ENCODE measurements at regions not wholly inside any gene's neighbourhood (a gene's known extent, or its start where the extent isn't known, plus 50 kb on each side); places are given as distances from the start of the nearest gene placed in this dataset.

DNA sequence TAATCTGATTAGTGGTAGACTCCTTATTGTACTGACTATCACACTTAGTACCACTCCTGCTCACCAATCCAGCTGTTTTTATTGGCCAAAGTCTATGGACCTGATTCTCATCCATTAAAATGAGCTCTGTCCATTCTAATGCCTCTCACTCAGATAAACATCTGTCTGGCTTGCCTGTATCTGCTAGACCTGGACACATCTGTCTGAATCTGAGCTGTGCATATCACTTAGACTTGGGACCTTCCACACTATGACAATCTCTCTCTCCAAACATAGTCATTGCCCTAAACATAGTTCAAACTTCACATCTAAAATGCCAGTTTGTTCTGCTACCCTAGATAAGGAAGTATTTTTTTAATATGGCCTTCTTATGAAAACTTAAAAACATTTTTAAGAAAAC is 92.6 kb downstream of the CENPW start:
- no peaks in the 10 kb centered on the region for H3K4me1 ChIP-seq (ENCODE audit: control insufficient read depth in 2 of 2, insufficient read depth in 1 of 2, low read depth in 1 of 2, low read length in 2 of 2)
- no peak overlapping the region for H2BK5ac ChIP-seq (ENCODE audit: low read length)
- H3K27me3 ChIP-seq (ENCODE audit: control insufficient read depth in 3 of 3, insufficient read depth in 3 of 3, low read depth in 1 of 3, low read length in 3 of 3): no peaks in the 10 kb centered on the region
- no peak overlapping the region for H3K4me3 ChIP-seq (ENCODE audit: low read length in 2 of 2)
- H3K79me1 ChIP-seq (ENCODE audit: low read depth, low read length): no peaks in the 10 kb centered on the region
- H3K4me2 ChIP-seq (ENCODE audit: insufficient read depth, low read length, poor library complexity, severe bottlenecking): no peak overlapping the region
- H2AFZ ChIP-seq (ENCODE audit: low read length): no peak overlapping the region
- H2BK120ac ChIP-seq (ENCODE audit: low read depth, low read length): no peak overlapping the region
- H2BK15ac ChIP-seq (ENCODE audit: low read length): no peak overlapping the region
- no peaks in the 10 kb centered on the region for H3K9me3 ChIP-seq (replicated peaks in 1 of 2; ENCODE audit: control insufficient read depth in 2 of 2, insufficient read depth in 1 of 2, low read depth in 1 of 2, low read length in 2 of 2)
- no peak overlapping the region for H3K9ac ChIP-seq (ENCODE audit: low read depth, low read length, poor library complexity)
- no peak overlapping the region for H3K23ac ChIP-seq (ENCODE audit: low read depth, low read length, poor library complexity)
- no peak overlapping the region for H4K91ac ChIP-seq (ENCODE audit: low read depth, low read length, poor library complexity)
- no peak overlapping the region for H3K14ac ChIP-seq (ENCODE audit: low read length)
- no peak overlapping the region for H3K27ac ChIP-seq (replicated peaks; ENCODE audit: low read length)
- H3K36me3 ChIP-seq (replicated peaks in 1 of 2; ENCODE audit: control insufficient read depth in 2 of 2, insufficient read depth in 2 of 2, low read length in 2 of 2): no peaks in the 10 kb centered on the region
- H3K4ac ChIP-seq (ENCODE audit: low read length): no peak overlapping the region
- no peak for DNase-seq (ENCODE audit: low spot score)
- no peak overlapping the region for H2AK5ac ChIP-seq (ENCODE audit: low read depth, low read length)
- H3K18ac ChIP-seq (ENCODE audit: low read length): no peak overlapping the region
- H4K8ac ChIP-seq (ENCODE audit: low read depth, low read length): no peak overlapping the region
- H2BK12ac ChIP-seq (ENCODE audit: low read length): no peak overlapping the region

DNA sequence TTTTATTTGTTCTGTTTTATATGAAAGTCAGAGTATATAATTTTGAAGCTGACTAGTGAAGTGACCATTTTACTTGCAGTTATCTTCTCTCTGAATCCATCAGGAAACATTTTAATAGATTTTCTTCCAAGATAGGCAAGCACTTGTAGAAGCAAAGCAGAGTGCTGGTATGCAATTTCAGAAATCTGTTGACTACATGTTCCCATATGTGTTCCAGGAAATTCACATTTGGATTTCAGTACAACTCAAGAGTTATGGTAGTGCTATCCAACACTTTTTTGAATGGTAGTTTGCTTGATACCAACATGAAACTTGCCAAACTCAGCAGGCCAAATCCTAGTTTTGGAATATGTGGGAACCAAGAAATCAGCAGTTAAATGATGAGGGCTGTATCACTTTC is 94.0 kb downstream of the CENPW start:
- Histone ChIP-seq H3K18ac (ENCODE audit: low read length) (no peak overlapping the region), H3K4me1 (ENCODE audit: control insufficient read depth in 2 of 2, insufficient read depth in 1 of 2, low read depth in 1 of 2, low read length in 2 of 2) (no peaks in the 10 kb centered on the region), H3K4me3 (ENCODE audit: low read length in 2 of 2) (no peak overlapping the region)

GRCh38 chr6:126437205-126437604 is 97.3 kb downstream of the CENPW start:
- Histone ChIP-seq H3K14ac (ENCODE audit: low read length) (no peak overlapping the region), H3K36me3 (replicated peaks in 1 of 2; ENCODE audit: control insufficient read depth in 2 of 2, insufficient read depth in 2 of 2, low read length in 2 of 2) (no peaks in the 10 kb centered on the region), H3K79me1 (ENCODE audit: low read depth, low read length) (no peaks in the 10 kb centered on the region), H3K27ac (replicated peaks; ENCODE audit: low read length) (no peak overlapping the region), H2BK120ac (ENCODE audit: low read depth, low read length) (no peak overlapping the region), H2AFZ (ENCODE audit: low read length) (no peak overlapping the region), H3K9me3 (replicated peaks in 1 of 2; ENCODE audit: control insufficient read depth in 2 of 2, insufficient read depth in 1 of 2, low read depth in 1 of 2, low read length in 2 of 2) (no peaks in the 10 kb centered on the region), H3K4me1 (ENCODE audit: control insufficient read depth in 2 of 2, insufficient read depth in 1 of 2, low read depth in 1 of 2, low read length in 2 of 2) (no peaks in the 10 kb centered on the region), H3K4me3 (ENCODE audit: low read length in 2 of 2) (no peak overlapping the region), H2BK12ac (ENCODE audit: low read length) (no peak overlapping the region), H4K8ac (ENCODE audit: low read depth, low read length) (no peak overlapping the region), H3K9ac (ENCODE audit: low read depth, low read length, poor library complexity) (no peak overlapping the region), H2BK15ac (ENCODE audit: low read length) (no peak overlapping the region), H3K4me2 (ENCODE audit: insufficient read depth, low read length, poor library complexity, severe bottlenecking) (no peak overlapping the region), H3K4ac (ENCODE audit: low read length) (no peak overlapping the region), H3K18ac (ENCODE audit: low read length) (no peak overlapping the region), H2AK5ac (ENCODE audit: low read depth, low read length) (no peak overlapping the region), H3K27me3 (ENCODE audit: control insufficient read depth in 3 of 3, insufficient read depth in 3 of 3, low read depth in 1 of 3, low read length in 3 of 3) (no peaks in the 10 kb centered on the region), H4K91ac (ENCODE audit: low read depth, low read length, poor library complexity) (no peak overlapping the region), H2BK5ac (ENCODE audit: low read length) (no peak overlapping the region), H3K23ac (ENCODE audit: low read depth, low read length, poor library complexity) (no peak overlapping the region)
- no peak for DNase-seq (ENCODE audit: low spot score)

More for the DNA sequence above, 94.0 kb downstream of the CENPW start:
- no peak overlapping the region for H3K4me2 ChIP-seq (ENCODE audit: insufficient read depth, low read length, poor library complexity, severe bottlenecking)
- H3K9ac ChIP-seq (ENCODE audit: low read depth, low read length, poor library complexity): no peak overlapping the region
- H3K23ac ChIP-seq (ENCODE audit: low read depth, low read length, poor library complexity): no peak overlapping the region
- no peaks in the 10 kb centered on the region for H3K9me3 ChIP-seq (replicated peaks in 1 of 2; ENCODE audit: control insufficient read depth in 2 of 2, insufficient read depth in 1 of 2, low read depth in 1 of 2, low read length in 2 of 2)
- H4K8ac ChIP-seq (ENCODE audit: low read depth, low read length): no peak overlapping the region
- H2AFZ ChIP-seq (ENCODE audit: low read length): no peak overlapping the region
- no peak overlapping the region for H3K4ac ChIP-seq (ENCODE audit: low read length)
- H3K27me3 ChIP-seq (ENCODE audit: control insufficient read depth in 3 of 3, insufficient read depth in 3 of 3, low read depth in 1 of 3, low read length in 3 of 3): no peaks in the 10 kb centered on the region
- no peak for DNase-seq (ENCODE audit: low spot score)
- no peak overlapping the region for H4K91ac ChIP-seq (ENCODE audit: low read depth, low read length, poor library complexity)
- no peak overlapping the region for H2AK5ac ChIP-seq (ENCODE audit: low read depth, low read length)
- no peaks in the 10 kb centered on the region for H3K79me1 ChIP-seq (ENCODE audit: low read depth, low read length)
- H2BK120ac ChIP-seq (ENCODE audit: low read depth, low read length): no peak overlapping the region
- H3K27ac ChIP-seq (replicated peaks; ENCODE audit: low read length): no peak overlapping the region
- H2BK5ac ChIP-seq (ENCODE audit: low read length): no peak overlapping the region
- no peak overlapping the region for H2BK15ac ChIP-seq (ENCODE audit: low read length)
- H3K36me3 ChIP-seq (replicated peaks in 1 of 2; ENCODE audit: control insufficient read depth in 2 of 2, insufficient read depth in 2 of 2, low read length in 2 of 2): no peaks in the 10 kb centered on the region
- H3K14ac ChIP-seq (ENCODE audit: low read length): no peak overlapping the region
- no peak overlapping the region for H2BK12ac ChIP-seq (ENCODE audit: low read length)

GRCh38 chr6:126439040-126439439 is 99.1 kb downstream of the CENPW start:
- no CpG with 5 or more reads among the region's 1 CpG for WGBS, 2 donors (ENCODE audit: extremely low coverage in 2 of 2, insufficient read length in 2 of 2, insufficient replicate concordance in 1 of 2)
- H3K27me3 ChIP-seq (ENCODE audit: control insufficient read depth in 3 of 3, insufficient read depth in 3 of 3, low read depth in 1 of 3, low read length in 3 of 3): no peaks in the 10 kb centered on the region
- no peak overlapping the region for H2AFZ ChIP-seq (ENCODE audit: low read length)
- no peak overlapping the region for H3K27ac ChIP-seq (replicated peaks; ENCODE audit: low read length)
- no peak overlapping the region for H2BK12ac ChIP-seq (ENCODE audit: low read length)
- no peak overlapping the region for H3K18ac ChIP-seq (ENCODE audit: low read length)
- no peak overlapping the region for H3K14ac ChIP-seq (ENCODE audit: low read length)
- H3K4me2 ChIP-seq (ENCODE audit: insufficient read depth, low read length, poor library complexity, severe bottlenecking): no peak overlapping the region
- no peak overlapping the region for H3K23ac ChIP-seq (ENCODE audit: low read depth, low read length, poor library complexity)
- H3K36me3 ChIP-seq (replicated peaks in 1 of 2; ENCODE audit: control insufficient read depth in 2 of 2, insufficient read depth in 2 of 2, low read length in 2 of 2): no peaks in the 10 kb centered on the region
- H4K91ac ChIP-seq (ENCODE audit: low read depth, low read length, poor library complexity): no peak overlapping the region
- H3K4me1 ChIP-seq (ENCODE audit: control insufficient read depth in 2 of 2, insufficient read depth in 1 of 2, low read depth in 1 of 2, low read length in 2 of 2): no peaks in the 10 kb centered on the region
- no peak overlapping the region for H2BK15ac ChIP-seq (ENCODE audit: low read length)
- no peak overlapping the region for H3K4ac ChIP-seq (ENCODE audit: low read length)
- no peak overlapping the region for H2AK5ac ChIP-seq (ENCODE audit: low read depth, low read length)
- no peak overlapping the region for H2BK5ac ChIP-seq (ENCODE audit: low read length)
- H3K9me3 ChIP-seq (replicated peaks in 1 of 2; ENCODE audit: control insufficient read depth in 2 of 2, insufficient read depth in 1 of 2, low read depth in 1 of 2, low read length in 2 of 2): no peaks in the 10 kb centered on the region
- no peaks in the 10 kb centered on the region for H3K79me1 ChIP-seq (ENCODE audit: low read depth, low read length)
- no peak for DNase-seq (ENCODE audit: low spot score)
- H4K8ac ChIP-seq (ENCODE audit: low read depth, low read length): no peak overlapping the region
- no peak overlapping the region for H3K4me3 ChIP-seq (ENCODE audit: low read length in 2 of 2)
- no peak overlapping the region for H3K9ac ChIP-seq (ENCODE audit: low read depth, low read length, poor library complexity)
- H2BK120ac ChIP-seq (ENCODE audit: low read depth, low read length): no peak overlapping the region

All from neuronal stem cell (in vitro differentiated cells).